ENCODE measurements at regions not wholly inside any gene's neighbourhood (a gene's known extent, or its start where the extent isn't known, plus 50 kb on each side); places are given as distances from the start of the nearest gene placed in this dataset.

- no peak for TF ChIP-seq CTCF (IDR thresholded peaks at IDR 0.05 in 8 of 11, conservative IDR thresholded peaks at IDR 0.05 in 3 of 11)
- TF ChIP-seq POLR2A (IDR thresholded peaks at IDR 0.05): no peak
- TF ChIP-seq POLR2AphosphoS5 (IDR thresholded peaks at IDR 0.05): no peak
Measured at GRCh38 chr1:187848321-187848720, 1019.6 kb downstream of the PLA2G4A start.
